ENCODE measurements at regions not wholly inside any gene's neighbourhood (a gene's known extent, or its start where the extent isn't known, plus 50 kb on each side); places are given as distances from the start of the nearest gene placed in this dataset.
A peak's percentile ranks its signal among the peaks of the same experiment; 100 is the strongest.

DNA sequence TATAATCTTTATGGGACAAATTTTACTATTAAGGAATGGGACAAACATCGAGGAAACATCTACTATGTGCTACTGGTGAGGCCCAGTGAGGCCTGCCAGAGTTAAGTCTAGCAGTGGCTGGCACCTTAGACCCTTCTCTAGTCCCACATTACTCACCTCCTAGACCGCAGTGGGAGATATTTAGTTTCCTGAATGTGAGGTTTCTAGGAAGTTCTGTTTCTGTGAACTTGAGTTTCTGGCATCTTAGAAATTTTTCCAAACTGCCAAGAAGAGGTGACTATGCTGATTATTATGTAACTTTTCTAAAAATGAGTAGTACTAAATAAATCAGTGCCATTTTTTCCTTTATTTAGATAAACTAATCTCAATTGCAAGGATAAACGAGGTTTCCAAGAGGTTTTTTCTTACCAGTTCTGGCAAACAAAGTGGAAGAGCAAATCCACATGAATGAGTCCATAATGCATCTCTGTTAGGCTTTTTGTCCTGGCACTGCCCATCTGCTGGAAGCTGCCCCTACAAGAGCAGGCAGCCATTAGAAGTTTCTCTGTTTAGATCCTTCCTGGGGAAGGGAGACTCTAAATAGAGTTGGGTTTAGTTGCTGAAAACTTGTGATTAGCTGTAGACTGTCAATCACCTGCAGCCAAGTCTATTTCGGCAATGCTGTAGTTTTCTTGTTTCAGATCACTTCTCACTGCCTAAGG lies 348.7 kb downstream of the MAN2A1 start:
- no peak for DNase-seq

DNA sequence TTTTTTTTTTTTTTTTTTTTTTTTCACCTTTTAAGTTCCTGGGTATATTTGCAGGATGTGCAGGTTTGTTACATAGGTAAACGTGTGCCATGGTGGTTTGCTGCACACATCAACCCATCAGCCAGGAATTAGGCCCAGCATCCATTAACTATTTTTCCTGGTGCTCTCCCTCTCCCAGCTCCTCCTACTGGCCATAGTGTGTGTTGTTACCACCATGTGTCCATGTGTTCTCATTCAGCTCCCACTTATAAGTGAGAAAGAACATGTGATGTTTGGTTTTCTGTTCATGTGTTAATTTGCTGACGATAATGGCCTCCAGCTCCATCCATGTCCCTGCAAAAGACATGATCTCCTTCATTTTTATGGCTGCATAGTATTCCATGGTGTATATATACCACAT lies 350.5 kb downstream of the MAN2A1 start:
- no peak for DNase-seq

DNA sequence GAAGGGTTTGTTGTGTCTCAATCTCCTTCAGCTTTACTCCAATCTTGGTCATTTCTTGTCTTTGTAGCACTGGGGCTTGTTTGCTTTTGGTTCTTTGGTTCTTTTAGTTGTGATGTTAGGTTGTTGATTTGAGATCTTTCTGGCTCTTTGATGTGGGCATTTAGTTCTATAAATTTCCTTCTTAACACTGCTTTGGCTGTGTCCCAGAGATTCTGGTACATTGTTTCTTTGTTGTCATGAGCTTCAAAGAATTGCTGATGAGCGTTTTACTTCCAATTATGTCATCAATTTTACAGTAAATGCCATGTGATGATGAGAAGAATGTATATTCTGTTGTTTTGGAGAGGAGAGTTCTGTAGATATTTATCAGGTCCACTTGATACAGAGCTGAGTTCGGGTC lies 353.3 kb downstream of the MAN2A1 start:
- no peak for DNase-seq

DNA sequence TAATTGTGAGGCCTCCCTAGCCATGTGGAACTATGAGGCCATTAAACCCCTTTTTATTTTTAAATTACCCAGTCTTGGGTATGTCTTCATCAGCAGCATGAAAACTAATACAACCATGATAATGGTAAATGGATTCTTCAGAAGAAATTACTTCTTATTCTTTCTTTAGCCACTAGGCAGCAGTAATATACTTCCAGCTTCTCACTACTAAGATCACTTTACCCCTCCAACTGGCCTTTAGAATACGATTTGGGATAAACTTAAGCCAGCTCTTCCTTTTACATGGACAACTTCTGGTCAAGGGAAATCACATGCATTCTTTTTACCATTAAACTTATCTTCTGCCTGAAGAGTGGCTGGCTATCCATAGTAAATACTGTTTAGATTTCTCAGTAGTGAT lies 355.4 kb downstream of the MAN2A1 start:
- DNase-seq = no peak

DNA sequence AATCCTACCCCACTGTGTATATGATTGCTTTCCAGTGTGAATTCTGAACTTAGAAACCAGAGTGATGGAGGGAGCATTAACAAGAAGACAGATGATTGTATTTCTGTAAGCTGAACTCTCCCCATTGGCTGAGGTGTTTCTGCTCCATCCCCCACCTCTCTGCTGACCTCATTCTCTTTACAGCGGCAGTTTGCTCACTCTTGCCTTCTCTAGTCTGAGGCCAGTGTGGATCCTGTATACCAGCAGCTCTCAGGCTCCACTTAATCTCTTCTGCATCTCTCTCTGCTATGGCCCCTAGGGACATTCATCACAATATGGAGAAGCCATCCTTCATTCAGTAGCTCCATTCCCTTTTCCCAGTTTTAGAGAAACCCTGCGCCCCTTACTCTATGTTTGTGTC lies 358.8 kb downstream of the MAN2A1 start:
- DNase-seq = no peak

DNA sequence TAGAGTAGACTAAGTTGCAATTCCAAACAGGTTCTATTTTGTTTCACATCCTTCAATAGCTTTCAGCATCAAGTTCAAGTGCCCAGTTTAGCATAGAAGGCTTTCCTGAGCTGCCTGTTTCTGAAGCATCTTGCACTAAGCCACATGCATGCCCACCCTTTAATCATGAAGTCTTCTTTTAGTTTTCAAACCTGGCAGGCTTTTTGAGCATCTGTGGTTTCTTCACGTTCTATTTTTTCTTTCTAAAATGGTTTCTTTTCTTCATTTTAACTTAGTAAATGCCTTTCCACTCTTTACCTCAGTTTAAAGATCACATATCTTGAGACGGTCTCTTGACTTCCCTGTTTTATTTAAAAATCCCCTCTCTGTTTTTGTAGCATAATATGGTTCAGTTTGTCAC lies 360.1 kb downstream of the MAN2A1 start:
- no peak for DNase-seq

DNA sequence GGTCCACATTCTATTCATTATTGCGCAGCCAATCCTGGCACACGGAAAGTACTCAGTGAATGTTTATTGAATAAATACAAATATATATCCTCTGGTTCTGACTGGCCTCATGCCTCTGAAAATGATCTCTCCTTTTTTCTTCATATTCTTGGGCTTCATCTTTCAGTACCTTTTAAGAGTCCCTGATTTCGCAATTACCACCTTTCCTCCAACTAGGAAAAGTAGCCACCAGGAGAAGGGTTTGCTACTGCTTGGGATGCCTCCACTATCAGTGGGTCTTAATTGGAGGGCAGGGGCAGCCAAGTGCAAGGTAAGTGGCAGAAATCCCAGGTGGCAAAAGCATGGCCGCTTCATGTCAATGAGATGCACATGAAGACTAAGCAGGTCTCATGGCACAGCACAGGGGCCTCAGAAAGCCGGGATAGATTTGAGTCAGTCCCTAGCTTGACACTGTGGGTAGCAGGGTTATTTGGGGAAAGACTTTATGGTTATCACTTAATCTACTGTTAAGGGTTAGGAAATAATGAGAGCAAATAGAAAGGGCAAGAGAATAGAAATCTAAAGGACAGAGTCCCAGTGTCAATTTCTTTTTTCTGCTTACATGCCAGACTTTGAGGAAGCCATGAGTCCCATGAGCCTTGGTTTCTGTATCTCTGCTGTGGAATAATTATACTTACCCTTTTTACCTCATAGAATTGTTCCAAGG lies 361.1 kb downstream of the MAN2A1 start:
- no peak for DNase-seq

DNA sequence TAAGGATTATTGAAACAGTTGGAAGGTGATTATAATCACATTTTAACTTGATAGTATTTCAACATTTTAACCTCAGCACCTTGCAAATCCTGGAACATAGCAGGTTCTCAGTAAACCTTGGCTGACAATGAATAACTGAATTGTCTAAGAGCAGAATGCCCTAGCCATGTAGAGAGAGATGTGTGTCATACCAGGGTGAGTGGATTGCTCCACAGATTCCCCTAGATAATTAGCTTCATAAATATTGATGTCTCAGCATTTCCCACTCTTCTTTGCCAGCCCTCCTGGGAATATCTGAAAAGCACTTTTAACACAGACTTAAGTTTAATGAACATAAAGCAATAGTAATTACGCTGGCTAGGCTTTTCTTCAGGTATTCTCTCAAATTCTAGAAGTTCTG lies 363.5 kb downstream of the MAN2A1 start:
- DNase-seq = no peak

DNA sequence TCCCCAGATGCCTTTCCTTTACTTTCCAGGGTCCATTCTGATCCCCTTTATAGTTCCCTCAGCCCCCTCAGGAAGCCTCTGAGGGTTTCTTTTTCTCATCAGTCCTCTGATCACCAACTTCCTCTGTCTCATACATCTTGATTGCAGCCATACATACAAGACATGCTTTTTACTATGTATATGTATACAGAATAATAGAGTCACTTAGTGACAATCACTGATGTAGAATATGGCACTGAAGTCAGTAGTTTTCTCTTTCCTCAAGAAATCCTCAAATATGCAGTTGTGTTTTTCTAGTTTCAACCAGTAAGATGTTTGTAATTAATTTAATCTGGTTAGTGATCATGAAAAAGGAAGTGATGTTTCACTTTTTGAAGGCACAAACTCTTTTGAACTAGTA lies 364.1 kb downstream of the MAN2A1 start:
- DNase-seq = no peak

DNA sequence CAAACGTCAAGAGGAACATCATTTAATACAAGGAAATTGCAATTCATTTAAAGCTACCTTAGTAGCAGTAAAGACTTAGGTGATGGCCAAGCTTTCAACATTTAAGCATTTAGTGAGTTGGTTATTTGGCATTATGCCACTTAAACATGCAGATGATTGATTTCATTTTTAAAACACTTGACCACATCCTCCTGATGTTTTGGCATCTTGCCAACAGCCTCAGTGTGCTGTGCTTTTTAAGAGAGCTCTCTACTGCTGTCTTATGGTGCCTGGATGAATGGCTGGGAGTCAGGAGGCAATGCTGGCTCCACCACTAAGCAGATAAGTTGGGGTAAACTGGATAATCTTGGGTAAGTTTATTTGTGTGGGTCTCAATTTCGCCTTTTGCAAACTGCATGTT lies 364.5 kb downstream of the MAN2A1 start:
- DNase-seq = peak; percentile 78

DNA sequence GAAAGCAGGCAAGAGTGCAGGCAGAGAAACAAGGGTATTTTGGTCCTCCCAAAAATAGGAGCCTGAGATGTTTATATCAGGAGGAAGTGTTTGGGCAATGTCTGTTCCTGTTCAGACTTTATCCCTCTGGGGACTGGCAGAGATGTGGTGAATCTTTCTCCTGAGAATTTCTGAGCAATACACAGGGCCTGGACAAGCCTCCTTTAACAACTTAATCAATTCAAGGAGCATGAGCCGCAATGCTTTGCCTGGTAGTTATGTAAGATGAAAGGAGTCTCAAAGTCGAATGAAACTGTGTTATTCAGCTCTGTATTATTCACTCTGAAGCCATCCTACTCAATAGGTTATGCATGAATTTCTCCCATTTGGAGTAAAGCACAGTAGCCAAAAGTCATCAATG lies 365.6 kb downstream of the MAN2A1 start:
- DNase-seq = no peak

DNA sequence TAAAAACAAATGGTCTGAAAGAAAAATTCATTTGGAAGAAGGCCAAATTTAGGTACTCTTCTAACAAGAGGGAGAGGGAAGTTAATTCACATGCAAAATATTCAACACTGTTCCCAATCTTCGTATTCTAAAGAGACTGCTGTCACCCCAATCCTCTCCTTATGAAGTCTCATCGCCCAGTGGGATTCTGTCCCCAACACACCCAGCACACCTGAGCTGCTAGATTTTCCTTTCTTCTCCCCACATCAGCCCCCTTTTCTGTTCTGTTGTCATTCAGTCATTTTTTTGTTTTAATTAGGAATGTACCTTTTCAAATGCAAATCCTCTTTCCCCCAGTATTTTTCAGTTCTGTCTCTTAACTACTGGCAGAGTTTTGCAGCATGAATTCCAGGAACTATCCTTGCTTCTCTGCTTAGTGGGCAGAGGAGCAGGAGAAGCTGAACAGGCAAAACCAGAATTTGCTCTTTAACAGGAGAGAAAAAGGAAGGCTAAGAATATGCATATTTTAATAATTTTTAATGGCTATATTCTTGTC lies 366.9 kb downstream of the MAN2A1 start:
- no peak for DNase-seq

DNA sequence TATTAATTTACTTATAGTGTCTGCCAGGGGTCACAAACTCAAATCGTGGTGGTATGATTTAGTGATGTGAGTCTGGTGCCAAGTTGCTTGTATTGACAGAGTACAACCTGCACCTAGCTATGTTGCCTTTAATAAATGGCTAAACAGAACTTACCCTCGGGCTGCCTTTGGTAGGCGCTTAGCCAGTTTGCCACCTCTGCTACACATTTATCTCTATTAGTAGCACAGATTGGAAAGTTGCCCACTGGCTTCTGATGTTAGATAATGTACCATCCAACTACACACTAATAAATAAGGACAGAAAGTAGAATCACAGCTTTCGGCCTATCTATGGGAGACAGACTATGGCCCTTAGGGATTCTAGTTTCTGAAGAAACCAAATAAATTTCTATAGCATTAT lies 368.4 kb downstream of the MAN2A1 start:
- no peak for DNase-seq

DNA sequence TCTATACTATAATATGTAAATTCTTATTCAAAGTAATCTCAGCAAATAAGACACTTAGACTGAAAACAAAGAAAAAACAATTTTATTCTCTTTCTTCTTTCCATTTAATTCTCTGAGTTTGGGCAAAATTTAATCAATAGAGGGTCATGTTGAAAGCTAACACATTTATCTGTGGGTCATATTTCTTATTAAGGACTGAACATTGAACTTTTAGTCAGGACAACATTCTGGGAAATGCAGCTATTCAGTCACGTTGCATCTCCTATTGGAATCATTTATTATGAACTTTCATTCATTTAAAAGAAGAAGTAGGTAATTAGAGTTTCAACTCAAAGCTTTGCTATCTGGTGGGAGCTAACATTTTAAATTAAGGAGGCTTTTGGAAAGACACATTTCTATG lies 372.5 kb downstream of the MAN2A1 start:
- DNase-seq = no peak

DNA sequence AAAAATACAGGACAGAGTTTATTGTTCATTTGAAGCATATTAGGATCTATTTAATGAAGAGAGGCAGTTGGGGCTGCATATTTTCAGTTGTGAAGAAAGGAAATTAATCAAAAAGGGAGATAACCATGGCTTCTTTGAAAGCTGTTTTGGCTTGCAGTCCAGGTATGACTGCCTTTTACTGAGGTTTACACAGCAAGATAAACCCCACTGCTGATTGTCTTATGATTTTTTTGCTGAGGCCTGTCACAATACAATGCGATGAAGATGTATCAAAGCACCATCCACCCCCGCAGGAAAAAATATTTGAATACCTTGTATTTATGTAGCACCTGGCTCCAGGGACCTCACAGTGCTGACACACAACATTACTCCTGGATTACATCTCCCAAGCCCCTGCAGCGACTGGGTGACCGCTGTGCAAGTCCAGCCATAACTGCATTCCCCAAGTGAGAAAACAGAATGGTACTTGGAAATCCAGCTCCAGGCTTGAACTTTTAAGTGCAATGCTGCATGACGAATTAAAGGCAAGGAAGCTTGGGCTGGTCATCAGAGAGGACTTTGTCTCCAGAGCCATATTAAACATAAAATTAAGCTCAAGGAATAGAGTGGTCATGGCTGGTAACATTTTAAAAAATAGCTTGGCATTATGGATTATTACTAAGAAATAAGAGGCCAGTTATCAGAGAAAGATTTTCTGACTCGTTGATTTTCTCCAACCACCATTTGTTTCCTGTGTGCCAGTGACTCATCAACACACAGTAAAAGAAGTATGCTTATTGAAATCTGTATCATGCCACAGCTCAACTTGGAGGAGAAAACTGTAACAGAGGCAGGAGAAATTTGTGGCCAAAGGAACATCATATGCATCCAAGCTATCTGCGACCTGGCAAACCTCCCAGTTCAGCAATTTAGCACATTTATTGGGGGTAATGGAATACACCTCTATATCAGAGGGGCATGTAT lies 374.2 kb downstream of the MAN2A1 start:
- DNase-seq = no peak

DNA sequence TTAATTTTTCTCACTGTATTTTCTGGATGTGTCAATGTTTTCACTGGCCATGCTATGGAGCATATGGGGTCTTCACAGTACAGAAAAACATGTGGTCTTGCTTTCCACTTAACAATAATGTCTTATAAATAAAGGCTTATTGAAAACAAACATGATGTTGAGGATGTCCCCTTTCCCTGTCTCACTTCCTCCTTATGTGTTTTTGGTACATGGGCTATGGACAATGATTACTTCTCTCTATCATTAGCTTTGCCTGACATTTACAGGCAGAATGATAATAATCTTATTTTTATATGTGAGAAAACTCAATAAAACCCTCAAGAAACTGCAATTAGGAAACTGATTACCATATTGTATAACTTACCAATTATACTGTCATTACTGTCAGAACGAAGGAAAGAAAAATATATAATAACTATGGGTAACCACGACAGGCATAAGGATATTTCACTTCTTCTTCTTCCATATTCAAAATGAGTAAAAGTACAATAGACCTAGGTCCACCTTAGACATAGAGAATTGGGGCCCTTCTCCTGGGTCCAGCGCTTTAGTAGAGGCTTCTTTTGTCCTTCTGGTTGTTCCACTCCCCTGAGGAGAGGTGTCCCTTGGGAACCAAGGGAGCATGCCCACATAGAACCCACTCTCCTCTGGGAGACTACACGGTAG lies 375.0 kb downstream of the MAN2A1 start:
- DNase-seq = no peak

DNA sequence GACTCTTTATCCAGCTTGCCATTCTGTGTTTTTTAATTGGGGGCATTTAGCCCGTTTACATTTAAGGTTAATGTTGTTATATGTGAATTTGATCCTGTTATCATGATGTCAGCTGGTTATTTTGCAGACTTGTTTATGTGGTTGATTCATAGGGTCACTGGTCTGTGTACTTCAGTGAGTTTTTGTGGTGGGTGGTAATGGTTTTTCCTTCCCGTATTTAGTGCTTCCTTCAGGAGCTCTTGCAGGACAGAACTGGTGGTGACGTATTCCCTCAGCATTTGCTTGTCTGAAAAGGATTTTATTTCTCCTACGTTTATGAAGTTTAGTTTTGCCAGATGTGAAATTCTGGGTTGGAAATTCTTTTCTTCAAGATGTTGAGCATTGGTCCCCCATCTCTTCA lies 381.1 kb downstream of the MAN2A1 start:
- DNase-seq = no peak

DNA sequence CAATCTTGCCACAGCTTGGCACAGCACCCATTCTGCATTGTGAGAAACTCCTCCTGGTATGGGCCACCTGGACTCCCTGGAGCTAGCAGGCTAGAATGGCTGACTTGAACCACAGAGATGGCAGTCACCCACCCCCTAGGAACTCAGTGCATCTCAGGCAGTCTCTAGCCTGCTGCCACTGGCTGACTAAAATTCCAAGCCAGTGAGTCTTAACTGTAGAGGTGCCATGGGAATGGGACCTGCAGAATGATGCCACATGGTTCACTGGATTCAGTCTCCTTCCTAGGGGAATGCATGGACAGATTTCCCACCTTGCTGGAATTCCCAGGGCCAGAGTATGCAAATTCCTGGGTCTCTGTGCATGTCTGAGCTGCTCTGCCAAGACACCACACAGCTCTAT lies 382.9 kb downstream of the MAN2A1 start:
- DNase-seq = no peak

DNA sequence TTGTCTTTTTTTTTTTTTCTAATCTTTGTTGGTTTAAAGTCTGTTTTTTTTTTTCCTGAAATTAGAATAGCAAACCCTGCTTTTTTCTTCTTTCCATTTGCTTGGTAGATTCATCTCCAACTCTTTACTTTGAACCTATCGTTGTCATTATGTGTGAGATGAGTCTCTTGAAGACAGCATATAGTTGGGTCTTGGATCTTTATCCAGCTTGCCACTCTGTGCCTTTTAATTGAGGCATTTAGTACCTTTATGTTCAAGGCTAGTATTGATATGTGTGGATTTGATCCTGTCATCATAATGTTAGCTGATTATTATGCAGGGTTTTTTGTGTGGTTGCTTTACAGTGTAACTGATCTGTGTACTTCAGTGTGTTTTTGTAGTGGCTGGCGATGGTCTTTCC lies 383.8 kb downstream of the MAN2A1 start:
- DNase-seq = no peak

DNA sequence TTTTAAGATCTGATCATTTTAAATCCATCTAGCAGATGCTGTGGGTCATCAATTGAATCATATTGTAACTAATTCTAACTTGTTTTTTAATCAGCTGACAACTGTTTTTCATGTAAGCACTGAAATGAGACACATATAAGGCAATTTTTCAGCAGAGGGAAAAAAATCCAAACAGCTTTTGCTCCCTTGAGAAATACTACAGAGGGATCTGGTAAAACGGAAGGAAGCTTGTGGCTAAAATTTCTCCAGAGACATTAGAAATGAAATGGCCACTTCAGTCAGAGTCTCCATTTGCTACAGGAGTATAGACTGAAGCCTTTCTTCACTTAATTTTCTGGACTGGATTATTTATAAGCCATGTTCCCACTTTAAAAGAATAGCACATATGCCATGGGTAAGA lies 385.9 kb downstream of the MAN2A1 start:
- no peak for DNase-seq

DNA sequence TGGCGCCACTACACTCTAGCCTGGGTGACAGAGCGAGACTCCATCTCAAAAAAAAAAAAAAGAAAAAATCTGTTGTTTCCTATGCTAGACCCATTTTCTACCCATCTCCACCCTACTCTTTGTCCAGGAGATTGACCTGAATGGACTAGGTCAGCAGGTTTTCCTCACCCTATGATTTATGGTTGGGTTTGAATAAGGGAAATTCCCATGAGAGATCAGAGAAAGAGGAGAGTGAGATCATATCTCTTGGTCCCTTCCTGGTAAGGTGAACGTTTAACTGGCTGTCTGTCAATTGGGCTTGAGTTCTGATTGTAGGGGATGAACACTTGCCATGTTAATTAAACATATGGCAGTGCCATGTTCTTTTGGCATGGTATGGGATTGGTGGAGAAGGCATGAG lies 387.4 kb downstream of the MAN2A1 start:
- no peak for DNase-seq

DNA sequence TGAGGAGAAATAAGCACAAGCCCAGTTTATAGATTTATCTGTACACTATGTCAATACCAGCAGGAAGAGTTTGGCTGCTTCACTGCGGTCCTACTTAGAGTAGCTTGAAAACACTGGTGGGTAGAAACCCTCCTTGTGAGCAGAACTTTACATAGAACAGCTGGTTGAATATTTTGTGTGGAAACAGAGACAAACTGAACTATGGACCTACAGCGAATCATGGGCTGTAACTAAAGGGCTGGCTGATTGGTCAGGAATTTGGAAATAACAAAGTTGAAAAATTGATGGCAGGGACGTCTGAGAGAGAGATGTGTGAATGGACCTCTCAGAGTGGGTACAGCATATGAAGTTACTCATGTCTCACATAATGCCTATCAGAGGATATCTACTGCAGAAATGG lies 392.5 kb downstream of the MAN2A1 start:
- no peak for DNase-seq

DNA sequence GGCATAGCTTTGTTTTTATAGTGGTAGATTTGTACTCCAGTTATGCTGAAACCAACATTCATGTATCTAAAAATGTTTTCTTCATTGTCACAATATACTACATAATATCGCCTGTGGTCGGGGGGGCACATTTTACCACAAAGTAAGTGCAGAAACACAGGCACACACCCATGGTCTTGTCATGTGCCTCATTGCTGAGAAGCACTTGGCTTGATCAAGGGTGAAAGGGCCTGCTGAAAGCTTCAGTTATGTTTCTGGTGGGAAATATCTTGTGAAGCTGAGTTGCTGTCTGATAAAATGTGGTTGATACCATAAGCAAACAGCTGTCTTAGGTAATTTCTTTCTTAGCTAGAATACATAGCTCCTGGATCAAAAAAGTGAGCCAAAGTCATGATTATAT lies 393.1 kb downstream of the MAN2A1 start:
- no peak for DNase-seq
